GM12878 (cell line): ENCODE measurements at regions not wholly inside any gene's neighbourhood (a gene's known extent, or its start where the extent isn't known, plus 50 kb on each side); places are given as distances from the start of the nearest gene placed in this dataset.

Source experiments
- ATAC-seq: fragments of 200-7000 bp; cut with Tn5 transposase; 3 replicates; pipeline ENCODE4 v1.9.1; 2020; ENCODE audit warnings: mild to moderate bottlenecking, moderate library complexity
- BruUV-seq: library from RNA; stranded (reverse); fragments of 400-500 nt; replicated peaks from 2 replicates; lab custom pipeline; 2021; lab: Mats Ljungman, UMichigan
- CTCF ChIA-PET: fragments of 300-600 bp; sonication (Branson Sonifier 250); formaldehyde crosslinking; extraction: SDS; loops from one replicate; lab custom pipeline; 2021; ENCODE audit warnings: inconsistent platforms; lab: Yijun Ruan, JAX
- POLR2A ChIA-PET: fragments of 350-600 bp; formaldehyde crosslinking; extraction: SDS; loops from one replicate; lab custom pipeline; 2021; ENCODE audit warnings: inconsistent platforms; lab: Charles Lee
- RAD21 ChIA-PET: fragments of 300-600 bp; sonication (Branson Sonifier 250); formaldehyde crosslinking; loops from one replicate; lab custom pipeline; 2023; ENCODE audit warnings: antibody characterized with exemption; ENCODE audit not compliant: unreplicated experiment; lab: Charles Lee
- SMC1A ChIA-PET: fragments of 300-600 bp; sonication (Branson Sonifier 250); formaldehyde crosslinking; loops from one replicate; lab custom pipeline; 2023; ENCODE audit not compliant: unreplicated experiment, uncharacterized antibody; lab: Charles Lee
- DNase-seq: peaks from one replicate; pipeline ENCODE4 v3.0.0-alpha.2; 2011; ENCODE audit warnings: low read depth, low spot score
- FAIRE-seq: peaks from 3 replicates; lab custom pipeline; 2011; peaks lifted over from hg19 to GRCh38; lab: Jason Lieb, UNC
- H2AFZ ChIP-seq: 2 replicates; pipeline ENCODE4 v1.6.0; 2011; ENCODE audit warnings: low read depth, low read length, control low read depth; ENCODE audit not compliant: control insufficient read depth
- H3K27ac ChIP-seq: 2 replicates; pipeline ENCODE4 v1.5.1; 2011; ENCODE audit warnings: control low read depth; ENCODE audit not compliant: control insufficient read depth, insufficient read depth
- H3K27me3 ChIP-seq, 2 experiments: replicated peaks in 1 of 2; 2 replicates each; pipeline versions ENCODE4 v1.6.0 to v1.6.1; 2011; ENCODE audit warnings: low read length in 1 of 2; ENCODE audit not compliant: control insufficient read depth in 2 of 2, insufficient read depth in 2 of 2
- H3K36me3 ChIP-seq, 2 experiments: 2 replicates each; pipeline ENCODE4 v1.5.1; 2011; ENCODE audit warnings: low read length in 1 of 2; ENCODE audit not compliant: control insufficient read depth in 2 of 2, insufficient read depth in 2 of 2
- H3K4me1 ChIP-seq: 2 replicates; pipeline ENCODE4 v1.6.1; 2011; ENCODE audit warnings: mild to moderate bottlenecking, low read length, moderate library complexity, mixed read lengths; ENCODE audit not compliant: control insufficient read depth, insufficient read depth
- H3K4me2 ChIP-seq: 2 replicates; pipeline ENCODE4 v1.6.0; 2011; ENCODE audit warnings: control low read depth; ENCODE audit not compliant: control insufficient read depth, insufficient read depth
- H3K4me3 ChIP-seq: fragments of 200-600 bp; sonication (generic); 2 replicates; pipeline ENCODE4 v1.5.1; 2016
- H3K79me2 ChIP-seq: 2 replicates; pipeline ENCODE4 v1.6.0; 2011; ENCODE audit warnings: low read length; ENCODE audit not compliant: control insufficient read depth, insufficient read depth
- H3K9ac ChIP-seq: 2 replicates; pipeline ENCODE4 v1.8.0; 2011; ENCODE audit warnings: low read length, control low read depth, mixed read lengths; ENCODE audit not compliant: control insufficient read depth, insufficient read depth
- H3K9me3 ChIP-seq: replicated peaks from 3 replicates; pipeline ENCODE4 v1.5.1; 2011; ENCODE audit warnings: mild to moderate bottlenecking, low read length; ENCODE audit not compliant: control insufficient read depth, insufficient read depth
- H4K20me1 ChIP-seq: 2 replicates; pipeline ENCODE4 v1.6.0; 2011; ENCODE audit not compliant: control insufficient read depth, insufficient read depth
- FOXK2 ChIP-seq: fragments of 450-650 bp; IDR thresholded peaks from 2 replicates; pipeline ENCODE4 v1.6.1; 2017; ENCODE audit warnings: mild to moderate bottlenecking, moderate library complexity
- HDGF ChIP-seq: fragments of 450-650 bp; IDR thresholded peaks from 2 replicates; pipeline ENCODE4 v1.6.1; 2016; ENCODE audit warnings: antibody characterized with exemption
- IRF3 ChIP-seq: fragments of 450-650 bp; IDR thresholded peaks from 2 replicates; pipeline ENCODE4 v1.6.1; 2014; ENCODE audit warnings: mild to moderate bottlenecking
- POLR2AphosphoS2 ChIP-seq: IDR thresholded peaks from 2 replicates; pipeline ENCODE4 v1.6.1; 2011; ENCODE audit warnings: low read depth, mild to moderate bottlenecking, low read length, improper control_type of control experiment, moderate library complexity
- PRDM15 ChIP-seq: fragments of 450-650 bp; formaldehyde crosslinking; IDR thresholded peaks from 2 replicates; pipeline ENCODE4 v1.4.0; 2020; ENCODE audit warnings: mild to moderate bottlenecking, moderate library complexity
- SMARCA5 ChIP-seq: fragments of 450-650 bp; IDR thresholded peaks from 2 replicates; pipeline ENCODE4 v1.6.1; 2017; ENCODE audit warnings: mild to moderate bottlenecking
- SREBF1 ChIP-seq: IDR thresholded peaks from 2 replicates; pipeline ENCODE4 v1.6.1; 2012; ENCODE audit warnings: mild to moderate bottlenecking, low read length
- ZNF207 ChIP-seq: fragments of 450-650 bp; IDR thresholded peaks from 2 replicates; pipeline ENCODE4 v1.6.1; 2014; ENCODE audit warnings: antibody characterized with exemption, mild to moderate bottlenecking, borderline replicate concordance
- WGBS: methylation state at CpG from one replicate; pipeline ENCODE4 v1.1.6; 2016; ENCODE audit warnings: low lambda C conversion rate; ENCODE audit not compliant: insufficient replicate concordance, insufficient coverage; ENCODE audit errors: missing lambda C conversion rate; 5-methylcytosine and 5-hydroxymethylcytosine counted together
- in situ Hi-C: fragments of 300-500 bp; cut with MboI; formaldehyde crosslinking; loops from 9 replicates; pipeline ENCODE4 v1.14.3; 2018; ENCODE audit warnings: mixed read lengths
- intact Hi-C: fragments of 100-400 bp; cut with micrococcal nuclease; formaldehyde crosslinking; loops from one replicate; pipeline ENCODE4 v1.14.2; 2022; ENCODE audit not compliant: unreplicated experiment

GRCh38 chr11:121385688-121386087 lies 66.4 kb upstream of the SORL1 start:
- H2AFZ ChIP-seq: no peak overlapping the region
- no peak overlapping the region for H3K4me2 ChIP-seq
- H3K79me2 ChIP-seq: no peaks in the 10 kb centered on the region
- no peak overlapping the region for H3K27ac ChIP-seq
- TF ChIP-seq PRDM15 (CRISPR knock-in tag) (no peak), POLR2AphosphoS2 (no peak), HDGF (no peak), IRF3 (no peak), ZNF207 (no peak), SMARCA5 (no peak), SREBF1 (no peak), FOXK2 (no peak)
- TF ChIP-seq, all 136 proteins: peak for 0
- Histone ChIP-seq H3K4me1 (no peaks in the 10 kb centered on the region), H3K27me3 (no peaks in the 10 kb centered on the region), H4K20me1 (no peaks in the 10 kb centered on the region), H3K4me3 (no peak overlapping the region), H3K36me3 (no peaks in the 10 kb centered on the region), H3K9ac (no peak overlapping the region), H3K9me3 (no peaks in the 10 kb centered on the region; the same call in 2 of the 3 replicates)
- intact Hi-C loops (no loop called here), in situ Hi-C loops (no loop called here)
- CTCF ChIA-PET: interaction anchor here (0.5 to 1.8 kb wide), 5 partner anchors 12 to 269 kb away, joined by 3 to 4 read pairs (median 3); no protein-coding TSS in a partner anchor
- DNase-seq (no peak), ATAC-seq (no peak), FAIRE-seq (no peak)
- POLR2A ChIA-PET: interaction anchor here (1.4 to 1.7 kb wide), 2 partner anchors 11 to 16 kb away, joined by 3 to 4 read pairs; no protein-coding TSS in a partner anchor
- WGBS: 0% methylated on average over 1 of the region's 1 CpG
- BruUV-seq: no TSS peak
- RAD21 ChIA-PET: interaction anchor here (1.0 to 1.5 kb wide), 3 partner anchors 10 to 15 kb away, joined by 3 to 4 read pairs (median 3); no protein-coding TSS in a partner anchor
- SMC1A ChIA-PET: interaction anchor here (0.7 to 5.2 kb wide), 8 partner anchors 9 to 109 kb away, joined by 3 to 39 read pairs (median 3); no protein-coding TSS in a partner anchor
